Limb (tissue), 2 donors: ENCODE measurements at regions not wholly inside any gene's neighbourhood (a gene's known extent, or its start where the extent isn't known, plus 50 kb on each side); places are given as distances from the start of the nearest gene placed in this dataset.
"Not testable (repeated sequence)": the region's sequence is repeated elsewhere in the genome, so short reads cannot be mapped to it uniquely, and the experiment has no call there.

Experiments
- DNase-seq, 2 donors: peaks; one replicate each; pipeline ENCODE4 v3.0.0-alpha.2; 2016; ENCODE audit errors: extremely low spot score in 2 of 2

DNA sequence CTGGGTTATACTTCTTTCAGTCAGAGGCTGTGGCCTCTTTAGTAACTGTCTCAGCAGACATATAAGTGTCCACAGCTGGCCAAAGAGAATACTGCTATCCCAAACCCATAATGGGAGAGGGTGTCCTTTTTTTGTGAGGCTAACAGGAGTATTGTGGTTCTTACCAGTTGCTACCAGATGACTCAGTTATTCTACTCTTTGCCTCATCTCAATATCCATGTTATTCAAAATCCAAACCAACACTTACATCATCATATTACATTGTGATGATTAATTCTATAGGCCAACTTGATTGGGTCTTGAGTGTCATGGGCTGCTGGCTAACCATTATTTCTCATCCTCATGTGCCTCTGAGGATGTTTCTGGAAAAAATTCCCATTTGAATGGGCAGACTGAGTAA is 120.9 kb downstream of the TMEM168 start:
- no peak for DNase-seq

DNA sequence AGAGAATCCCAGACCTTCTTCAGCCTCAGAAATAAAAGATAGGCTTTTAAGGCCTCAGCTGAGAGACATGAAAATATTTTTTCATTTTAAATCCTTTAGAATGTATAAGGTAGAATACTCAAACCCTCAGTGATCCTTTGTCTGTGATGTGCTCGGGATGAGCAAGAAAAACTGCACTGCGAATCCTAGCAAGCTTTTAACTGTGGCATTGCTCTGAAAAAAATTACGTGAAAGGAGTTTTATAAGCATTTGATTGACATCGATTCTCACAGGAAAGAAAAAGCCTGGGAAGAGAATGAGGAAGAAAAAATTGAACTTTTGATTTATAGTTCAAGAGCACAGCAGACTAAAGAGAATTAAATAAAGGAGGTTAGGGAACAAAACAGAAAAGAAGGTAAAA is 120.0 kb downstream of the TMEM168 start:
- no peak for DNase-seq

DNA sequence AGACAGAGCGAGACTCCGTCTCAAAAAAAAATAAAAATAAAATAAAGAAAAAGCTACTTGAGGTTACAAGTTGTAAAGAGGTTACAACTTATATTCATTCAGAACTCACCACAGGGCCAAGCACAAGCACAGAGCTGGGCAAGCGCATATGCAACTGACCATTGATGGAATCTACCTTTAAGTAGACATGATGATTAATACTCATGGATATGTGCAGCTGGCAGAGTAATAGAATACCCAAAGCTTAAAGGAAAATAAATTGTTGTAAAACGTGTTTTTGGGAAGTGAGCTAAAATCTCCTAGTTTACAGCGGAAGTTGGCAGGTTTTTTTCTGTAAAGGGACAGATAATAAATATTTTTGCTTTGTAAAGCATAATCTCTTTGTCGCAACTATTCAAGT is 111.6 kb downstream of the TMEM168 start:
- DNase-seq = no peak

DNA sequence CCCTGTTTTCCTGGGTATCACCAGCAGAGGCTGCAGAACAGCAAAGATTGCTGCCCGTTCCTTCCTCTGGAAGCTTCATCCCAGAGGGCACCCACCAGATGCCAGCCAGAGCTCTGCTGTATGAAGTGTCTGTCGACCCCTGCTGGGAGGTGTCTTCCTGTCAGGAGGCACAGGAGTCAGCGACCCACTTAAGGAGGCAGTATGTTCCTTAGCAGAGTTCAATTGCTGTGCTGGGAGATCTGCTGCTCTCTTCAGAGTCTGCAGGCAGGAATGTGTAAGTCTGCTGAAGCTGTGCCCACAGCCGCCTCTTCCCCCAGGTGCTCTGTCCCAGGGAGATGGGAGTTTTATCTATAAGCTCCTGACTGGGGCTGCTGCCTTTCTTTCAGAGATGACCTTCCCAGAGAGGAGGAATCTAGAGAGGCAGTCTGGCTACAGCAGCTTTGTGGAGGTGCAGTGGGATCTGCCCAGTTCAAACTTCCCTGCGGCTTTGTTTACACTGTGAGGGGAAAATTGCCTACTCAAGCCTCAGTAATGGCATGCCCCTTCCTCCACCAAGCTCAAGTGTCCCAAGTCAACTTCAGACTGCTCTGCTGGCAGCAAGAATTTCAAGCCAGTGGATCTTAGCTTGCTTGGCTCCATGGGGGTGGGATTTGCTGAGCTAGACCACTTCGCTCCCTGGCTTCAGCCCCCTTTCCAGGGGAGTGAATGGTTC is 100.6 kb downstream of the TMEM168 start:
- not testable (repeated sequence) for DNase-seq

DNA sequence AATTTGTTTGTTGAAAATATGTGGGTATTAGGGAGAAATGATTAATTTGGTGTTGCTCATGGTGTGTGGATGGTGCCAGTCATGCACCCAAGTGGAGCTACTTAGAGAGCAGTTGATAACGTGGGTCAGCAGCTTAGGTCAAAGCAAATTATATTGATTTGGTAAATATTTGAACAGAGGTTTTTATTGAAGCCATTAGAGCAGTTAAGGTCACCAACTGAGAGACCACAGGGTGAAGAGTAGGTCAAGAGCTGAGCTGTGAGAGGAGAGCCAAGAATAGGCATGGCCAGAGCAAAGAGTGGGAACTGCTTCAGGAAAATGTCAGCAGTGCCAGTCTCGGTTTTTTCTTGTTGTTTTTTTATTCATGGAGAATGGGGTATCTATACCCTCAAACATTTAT is 97.9 kb downstream of the TMEM168 start:
- no peak for DNase-seq

DNA sequence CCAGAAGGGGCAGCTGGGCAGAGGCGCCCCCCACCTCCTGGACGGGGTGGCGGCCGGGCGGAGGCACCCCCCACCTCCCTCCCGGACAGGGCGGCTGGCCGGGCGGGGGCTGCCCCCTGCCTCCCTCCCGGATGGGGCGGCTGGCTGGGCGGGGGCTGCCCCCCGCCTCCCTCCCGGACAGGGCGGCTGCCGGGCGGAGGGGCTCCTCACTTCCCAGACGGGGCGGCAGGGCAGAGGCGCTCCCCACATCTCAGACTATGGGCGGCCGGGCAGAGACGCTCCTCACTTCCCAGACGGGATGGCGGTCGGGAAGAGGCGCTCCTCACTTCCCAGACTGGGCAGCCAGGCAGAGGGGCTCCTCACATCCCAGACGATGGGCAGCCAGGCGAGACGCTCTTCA is 93.0 kb downstream of the TMEM168 start:
- DNase-seq = not testable (repeated sequence)

DNA sequence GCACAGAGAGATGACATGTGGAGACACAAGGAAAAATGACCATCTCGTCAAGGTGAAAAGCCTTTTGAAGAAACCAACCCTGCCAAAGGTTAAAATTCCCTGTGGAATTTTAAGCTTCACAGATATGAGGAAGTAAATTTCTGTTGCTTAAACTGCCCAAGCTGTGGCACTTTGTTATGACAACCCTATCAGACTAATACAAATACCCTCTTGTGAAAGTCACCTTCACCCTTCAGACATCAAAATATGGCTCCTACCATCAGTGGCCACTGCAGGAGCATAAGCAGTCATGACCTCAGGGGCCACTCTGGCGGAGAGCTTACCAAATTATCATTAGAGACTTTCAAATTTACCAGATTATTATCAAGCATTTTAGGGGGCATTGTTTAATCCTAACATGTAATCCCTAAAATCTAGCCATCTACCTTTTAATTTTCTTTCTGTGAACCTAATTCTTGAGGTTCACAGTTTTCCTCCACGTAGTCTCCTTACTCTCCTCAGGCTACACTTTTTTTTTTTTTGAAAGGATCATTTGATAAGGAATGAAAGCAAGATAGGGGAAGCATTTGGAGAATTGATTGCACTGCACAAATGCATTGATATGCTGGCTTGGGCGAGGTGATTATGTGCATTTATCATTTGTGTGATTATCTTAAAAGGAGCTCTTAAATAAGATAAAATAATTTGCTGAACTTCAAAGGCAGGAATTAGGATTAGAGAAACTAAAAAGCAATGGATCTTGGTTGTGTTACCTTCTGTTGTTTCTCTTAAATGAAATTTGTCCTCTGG is 90.3 kb downstream of the TMEM168 start:
- DNase-seq = no peak

DNA sequence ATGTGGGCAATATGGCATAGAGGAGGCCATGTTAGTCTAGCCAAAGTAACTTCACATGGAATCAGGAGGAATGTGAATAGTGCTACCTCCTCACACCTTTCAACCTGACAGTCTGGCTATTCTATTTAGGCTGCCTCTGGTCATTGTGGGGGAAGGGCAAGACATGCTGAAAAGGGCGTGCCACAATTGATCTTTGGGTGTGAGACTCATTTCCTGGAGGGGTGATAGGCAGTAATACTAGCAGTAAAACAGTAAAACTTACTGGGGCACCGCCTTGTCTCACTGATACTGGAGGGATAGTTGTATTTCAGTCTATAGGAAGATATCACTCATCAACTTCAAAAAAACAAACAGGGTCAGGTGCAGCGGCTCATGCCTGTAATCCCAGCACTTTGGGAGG is 88.7 kb downstream of the TMEM168 start:
- DNase-seq = no peak

DNA sequence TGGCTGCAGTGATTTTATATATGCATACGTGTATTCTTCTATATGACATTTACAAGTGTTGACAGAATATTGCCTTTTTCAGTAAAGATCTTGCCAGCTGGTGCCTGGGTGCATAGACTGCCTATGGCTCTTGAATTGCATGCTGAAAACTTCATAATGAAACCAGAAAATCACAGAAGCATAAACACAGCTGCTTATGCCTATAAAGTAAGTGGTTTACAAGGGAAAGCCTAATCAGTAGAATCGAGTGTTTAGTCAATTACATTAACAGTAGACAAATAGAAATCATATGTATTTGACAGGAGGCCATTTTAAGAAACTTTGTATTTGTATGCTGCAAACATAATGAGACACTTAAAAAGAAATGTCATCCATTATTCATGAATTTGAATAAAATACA is 82.5 kb downstream of the TMEM168 start:
- peak in 1 of 2 donors; percentile 4 for DNase-seq

DNA sequence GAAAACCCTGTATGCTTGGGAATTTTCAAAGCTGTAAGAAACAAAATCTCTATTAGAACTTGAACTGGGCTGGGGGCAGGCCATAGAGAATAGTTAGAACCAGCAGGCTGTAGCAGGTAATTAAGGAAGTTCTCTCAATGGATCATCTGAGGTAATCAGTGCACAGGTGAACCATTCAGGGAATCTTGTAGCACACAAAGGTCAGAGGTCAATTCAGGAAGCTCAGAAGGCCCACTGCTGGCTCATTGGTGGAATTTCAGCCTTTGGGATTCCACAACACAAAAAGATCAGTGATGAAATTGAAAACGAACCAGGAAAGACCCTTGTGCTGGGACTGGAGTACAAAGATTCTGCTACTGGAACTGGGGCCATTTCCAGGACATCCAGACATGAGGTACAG is 82.0 kb downstream of the TMEM168 start:
- DNase-seq = no peak
